GM08714 (cell line): ENCODE measurements at regions not wholly inside any gene's neighbourhood (a gene's known extent, or its start where the extent isn't known, plus 50 kb on each side); places are given as distances from the start of the nearest gene placed in this dataset.

Experiments
- H3K4me3 ChIP-seq: fragments of 200-500 bp; sonication (Bioruptor generic); 2 replicates; pipeline ENCODE4 v1.5.1; 2014; ENCODE audit warnings: mild to moderate bottlenecking, low read length, inconsistent platforms
- ZNF274 ChIP-seq: IDR thresholded peaks from 2 replicates; pipeline ENCODE4 v1.6.1; 2012; ENCODE audit warnings: mild to moderate bottlenecking, low read depth, low read length

- no peak for TF ChIP-seq ZNF274
- no peak overlapping the region for H3K4me3 ChIP-seq
Measured at GRCh38 chr14:88993946-88994345, 169.5 kb downstream of the TTC8 start.

GRCh38 chr14:88995437-88996198 is 171.2 kb downstream of the TTC8 start:
- no peak overlapping the region for H3K4me3 ChIP-seq
- no peak for TF ChIP-seq ZNF274

- H3K4me3 ChIP-seq, result no peak overlapping the region
- no peak for TF ChIP-seq ZNF274
Measured at GRCh38 chr14:88998027-88998426, 173.6 kb downstream of the TTC8 start.

- no peak for TF ChIP-seq ZNF274
- H3K4me3 ChIP-seq, result no peak overlapping the region
Measured at GRCh38 chr14:88999137-88999536, 174.7 kb downstream of the TTC8 start.

- H3K4me3 ChIP-seq, result no peak overlapping the region
- TF ChIP-seq ZNF274, result no peak
Measured at GRCh38 chr14:89000007-89000942, 175.8 kb downstream of the TTC8 start.

- TF ChIP-seq ZNF274, result no peak
- H3K4me3 ChIP-seq, result no peak overlapping the region
Measured at GRCh38 chr14:89004166-89004565, 179.7 kb downstream of the TTC8 start.

GRCh38 chr14:89007906-89008305 is 183.5 kb downstream of the TTC8 start:
- no peak overlapping the region for H3K4me3 ChIP-seq
- TF ChIP-seq ZNF274, result no peak

- TF ChIP-seq ZNF274, result no peak
- no peak overlapping the region for H3K4me3 ChIP-seq
Measured at GRCh38 chr14:89011355-89012281, 187.2 kb downstream of the TTC8 start.

- TF ChIP-seq ZNF274, result no peak
- H3K4me3 ChIP-seq, result no peak overlapping the region
Measured at GRCh38 chr14:89012282-89013097, 188.0 kb downstream of the TTC8 start.

- TF ChIP-seq ZNF274, result no peak
- H3K4me3 ChIP-seq, result no peak overlapping the region
Measured at GRCh38 chr14:89013098-89013504, 188.7 kb downstream of the TTC8 start.

- no peak for TF ChIP-seq ZNF274
- no peak overlapping the region for H3K4me3 ChIP-seq
Measured at GRCh38 chr14:89013698-89014568, 189.5 kb downstream of the TTC8 start.

- TF ChIP-seq ZNF274, result no peak
- no peak overlapping the region for H3K4me3 ChIP-seq
Measured at GRCh38 chr14:89014569-89014850, 190.1 kb downstream of the TTC8 start.
